NCI-H460 (cell line): ENCODE measurements at regions not wholly inside any gene's neighbourhood (a gene's known extent, or its start where the extent isn't known, plus 50 kb on each side); places are given as distances from the start of the nearest gene placed in this dataset.

Experiments used
- DNase-seq: peaks from one replicate; pipeline ENCODE4 v3.0.0-alpha.2; 2016; ENCODE audit warnings: low read depth; ENCODE audit errors: extremely low read depth

GRCh38 chr4:22220965-22221364, 272.4 kb upstream of the KCNIP4 start:
- no peak for DNase-seq

- no peak for DNase-seq
Observed at GRCh38 chr4:22217480-22217879, 268.9 kb upstream of the KCNIP4 start.

GRCh38 chr4:22216278-22216677, 267.7 kb upstream of the KCNIP4 start:
- DNase-seq: no peak

GRCh38 chr4:22215084-22215483, 266.5 kb upstream of the KCNIP4 start:
- DNase-seq: no peak

- DNase-seq: no peak
Observed at GRCh38 chr4:22203711-22204011, 255.1 kb upstream of the KCNIP4 start.

- no peak for DNase-seq
Observed at GRCh38 chr4:22202975-22203710, 254.6 kb upstream of the KCNIP4 start.

- no peak for DNase-seq
Observed at GRCh38 chr4:22202246-22202974, 253.8 kb upstream of the KCNIP4 start.

GRCh38 chr4:22201256-22201655, 252.7 kb upstream of the KCNIP4 start:
- no peak for DNase-seq

- no peak for DNase-seq
Observed at GRCh38 chr4:22196551-22196950, 248.0 kb upstream of the KCNIP4 start.

- no peak for DNase-seq
Observed at GRCh38 chr4:22192084-22192511, 243.5 kb upstream of the KCNIP4 start.

GRCh38 chr4:22191565-22191964, 243.0 kb upstream of the KCNIP4 start:
- DNase-seq: no peak

- no peak for DNase-seq
Observed at GRCh38 chr4:22190855-22191254, 242.3 kb upstream of the KCNIP4 start.

GRCh38 chr4:22187203-22187820, 238.7 kb upstream of the KCNIP4 start:
- no peak for DNase-seq

GRCh38 chr4:22181736-22182135, 233.2 kb upstream of the KCNIP4 start:
- DNase-seq: no peak

GRCh38 chr4:22179124-22179874, 230.7 kb upstream of the KCNIP4 start:
- no peak for DNase-seq

- DNase-seq: no peak
Observed at GRCh38 chr4:22174640-22175039, 226.1 kb upstream of the KCNIP4 start.

- no peak for DNase-seq
Observed at GRCh38 chr4:22170353-22170752, 221.8 kb upstream of the KCNIP4 start.

- DNase-seq: no peak
Observed at GRCh38 chr4:22167201-22167600, 218.6 kb upstream of the KCNIP4 start.

- no peak for DNase-seq
Observed at GRCh38 chr4:22162454-22162853, 213.9 kb upstream of the KCNIP4 start.

- no peak for DNase-seq
Observed at GRCh38 chr4:22130741-22131140, 182.2 kb upstream of the KCNIP4 start.

GRCh38 chr4:22129454-22130029, 181.0 kb upstream of the KCNIP4 start:
- peak; percentile 29 for DNase-seq
